Testis (tissue), 2 donors: ENCODE measurements at regions not wholly inside any gene's neighbourhood (a gene's known extent, or its start where the extent isn't known, plus 50 kb on each side); places are given as distances from the start of the nearest gene placed in this dataset.

ENCODE experiments used
- DNase-seq: peaks from one replicate; pipeline ENCODE4 v3.0.0-alpha.2; 2019
- H3K27ac ChIP-seq, 2 donors: fragments of 200-600 bp; sonication (generic); one replicate each; pipeline ENCODE4 v1.5.1; 2019
- H3K27me3 ChIP-seq: fragments of 200-600 bp; sonication (generic); one replicate; pipeline ENCODE4 v1.5.1; 2019
- H3K36me3 ChIP-seq: fragments of 200-600 bp; sonication (generic); one replicate; pipeline ENCODE4 v1.5.1; 2017; ENCODE audit warnings: low read depth; ENCODE audit errors: missing control alignments
- H3K4me1 ChIP-seq: fragments of 200-600 bp; sonication (generic); one replicate; pipeline ENCODE4 v1.5.1; 2019
- H3K4me3 ChIP-seq, 2 donors: fragments of 200-600 bp; sonication (generic); one replicate each; pipeline ENCODE4 v1.5.1; 2017 to 2019
- H3K9me3 ChIP-seq: fragments of 200-600 bp; sonication (generic); one replicate; pipeline ENCODE4 v1.5.1; 2017
- POLR2A ChIP-seq: fragments of 450-650 bp; IDR thresholded peaks from one replicate; pipeline ENCODE4 v1.6.1; 2017; ENCODE audit warnings: antibody characterized with exemption, mild to moderate bottlenecking, moderate library complexity
- WGBS, 2 donors: methylation state at CpG; one replicate each; pipeline ENCODE4 v1.1.5; 2018; 5-methylcytosine and 5-hydroxymethylcytosine counted together
- intact Hi-C: fragments of 100-400 bp; cut with DNase I; formaldehyde crosslinking; loops from one replicate; pipeline ENCODE4 v1.15.1; 2023; ENCODE audit warnings: low total_unique reads
- TF ChIP-seq, protein P1 (sequence below), 3 experiments: fragments of 450-650 bp in 2 of 3; fragments of 200-600 bp in 1 of 3; sonication (generic) in 1 of 3; IDR thresholded peaks; one replicate each; pipeline ENCODE4 v1.5.1; 2016 to 2019; ENCODE audit warnings: antibody characterized with exemption in 3 of 3, mild to moderate bottlenecking in 2 of 3, moderate library complexity in 1 of 3

GRCh38 chr13:82947191-82947621 is 935.1 kb downstream of the SLITRK1 start:
- intact Hi-C loops: no loop called here
- Histone ChIP-seq H3K4me1 (no peaks in the 10 kb centered on the region), H3K9me3 (no peaks in the 10 kb centered on the region), H3K4me3 (no peak overlapping the region), H3K36me3 (no peaks in the 10 kb centered on the region), H3K27ac (no peak overlapping the region), H3K27me3 (no peaks in the 10 kb centered on the region)
- TF ChIP-seq POLR2A: no peak
- TF ChIP-seq, protein P1, sequence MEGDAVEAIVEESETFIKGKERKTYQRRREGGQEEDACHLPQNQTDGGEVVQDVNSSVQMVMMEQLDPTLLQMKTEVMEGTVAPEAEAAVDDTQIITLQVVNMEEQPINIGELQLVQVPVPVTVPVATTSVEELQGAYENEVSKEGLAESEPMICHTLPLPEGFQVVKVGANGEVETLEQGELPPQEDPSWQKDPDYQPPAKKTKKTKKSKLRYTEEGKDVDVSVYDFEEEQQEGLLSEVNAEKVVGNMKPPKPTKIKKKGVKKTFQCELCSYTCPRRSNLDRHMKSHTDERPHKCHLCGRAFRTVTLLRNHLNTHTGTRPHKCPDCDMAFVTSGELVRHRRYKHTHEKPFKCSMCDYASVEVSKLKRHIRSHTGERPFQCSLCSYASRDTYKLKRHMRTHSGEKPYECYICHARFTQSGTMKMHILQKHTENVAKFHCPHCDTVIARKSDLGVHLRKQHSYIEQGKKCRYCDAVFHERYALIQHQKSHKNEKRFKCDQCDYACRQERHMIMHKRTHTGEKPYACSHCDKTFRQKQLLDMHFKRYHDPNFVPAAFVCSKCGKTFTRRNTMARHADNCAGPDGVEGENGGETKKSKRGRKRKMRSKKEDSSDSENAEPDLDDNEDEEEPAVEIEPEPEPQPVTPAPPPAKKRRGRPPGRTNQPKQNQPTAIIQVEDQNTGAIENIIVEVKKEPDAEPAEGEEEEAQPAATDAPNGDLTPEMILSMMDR (IDR thresholded peaks at IDR 0.05): no peak
- no peak for DNase-seq
- WGBS, 2 donors: 77 to 78% methylated on average over 2 of the region's 2 CpGs

DNA sequence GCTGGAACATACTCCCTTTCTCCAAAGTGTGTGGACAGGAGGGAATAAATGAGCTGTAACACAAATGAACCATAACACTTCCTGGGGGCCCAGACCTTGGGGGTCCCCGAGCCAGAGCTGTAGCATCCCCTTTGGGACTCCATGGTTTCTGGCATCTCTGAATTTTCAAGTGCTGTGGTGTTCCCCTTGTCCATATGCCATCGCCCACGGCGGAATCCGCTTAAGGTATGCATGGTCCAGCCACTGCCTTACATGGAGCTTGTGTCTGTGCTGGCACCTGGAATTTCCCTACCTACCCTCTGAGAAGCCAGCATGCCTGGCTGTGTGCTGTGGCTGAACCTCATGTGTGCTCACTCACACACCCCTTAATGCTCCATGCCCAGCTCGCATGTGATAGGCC is 943.6 kb downstream of the SLITRK1 start:
- Histone ChIP-seq H3K9me3 (no peaks in the 10 kb centered on the region), H3K36me3 (no peaks in the 10 kb centered on the region), H3K4me3 (no peak overlapping the region), H3K27ac (no peak overlapping the region), H3K27me3 (no peaks in the 10 kb centered on the region), H3K4me1 (no peaks in the 10 kb centered on the region)
- DNase-seq: no peak
- WGBS, 2 donors: 94 to 96% methylated on average over 5 to 6 of the region's 6 CpGs
- intact Hi-C loops: no loop called here
- TF ChIP-seq, protein P1 (IDR thresholded peaks at IDR 0.05): no peak
- TF ChIP-seq POLR2A: no peak

- H3K4me1 ChIP-seq: no peaks in the 10 kb centered on the region
- H3K4me3 ChIP-seq: no peak overlapping the region
- no peaks in the 10 kb centered on the region for H3K9me3 ChIP-seq
- TF ChIP-seq, protein P1 (IDR thresholded peaks at IDR 0.05): no peak
- TF ChIP-seq POLR2A: no peak
- WGBS, 2 donors: 72 to 80% methylated on average over 2 of the region's 2 CpGs
- H3K27me3 ChIP-seq: no peaks in the 10 kb centered on the region
- no peaks in the 10 kb centered on the region for H3K36me3 ChIP-seq
- no peak overlapping the region for H3K27ac ChIP-seq
- no peak for DNase-seq
- intact Hi-C loops: no loop called here
These were observed 948.3 kb downstream of the SLITRK1 start for GRCh38 chr13:82934000-82934399.

- no peak overlapping the region for H3K4me3 ChIP-seq
- no peaks in the 10 kb centered on the region for H3K9me3 ChIP-seq
- intact Hi-C loops: no loop called here
- TF ChIP-seq, protein P1 (IDR thresholded peaks at IDR 0.05): no peak
- no peak for TF ChIP-seq POLR2A
- H3K4me1 ChIP-seq: no peaks in the 10 kb centered on the region
- H3K27ac ChIP-seq: no peak overlapping the region
- DNase-seq: no peak
- H3K27me3 ChIP-seq: no peaks in the 10 kb centered on the region
- WGBS, 2 donors: 55 to 67% methylated on average over 4 of the region's 4 CpGs
- H3K36me3 ChIP-seq: no peaks in the 10 kb centered on the region
These were observed 957.2 kb downstream of the SLITRK1 start for GRCh38 chr13:82925114-82925513.

GRCh38 chr13:82917984-82918383 is 964.3 kb downstream of the SLITRK1 start:
- TF ChIP-seq, protein P1 (IDR thresholded peaks at IDR 0.05): no peak
- TF ChIP-seq POLR2A: no peak
- Histone ChIP-seq H3K27me3 (no peaks in the 10 kb centered on the region), H3K4me1 (no peaks in the 10 kb centered on the region), H3K36me3 (no peaks in the 10 kb centered on the region), H3K9me3 (no peaks in the 10 kb centered on the region), H3K4me3 (no peak overlapping the region), H3K27ac (no peak overlapping the region)
- intact Hi-C loops: no loop called here
- no peak for DNase-seq
- WGBS, 2 donors: 83 to 89% methylated on average over 2 of the region's 2 CpGs
